PC-9 (cell line): ENCODE measurements at regions not wholly inside any gene's neighbourhood (a gene's known extent, or its start where the extent isn't known, plus 50 kb on each side); places are given as distances from the start of the nearest gene placed in this dataset.
A peak's percentile ranks its signal among the peaks of the same experiment; 100 is the strongest.

Source experiments
- BruUV-seq: library from RNA; stranded (reverse); fragments of 400-500 nt; replicated peaks from 2 replicates; lab custom pipeline; 2021; lab: Mats Ljungman, UMichigan
- CTCF ChIA-PET: fragments of 300-600 bp; sonication (Branson Sonifier 250); formaldehyde crosslinking; loops from one replicate; lab custom pipeline; 2022; ENCODE audit warnings: antibody characterized with exemption; lab: Charles Lee
- POLR2A ChIA-PET: fragments of 300-600 bp; sonication (Branson Sonifier 250); formaldehyde crosslinking; loops from one replicate; lab custom pipeline; 2022; ENCODE audit warnings: antibody characterized with exemption; ENCODE audit not compliant: unreplicated experiment; lab: Charles Lee
- DNase-seq, 2 experiments: peaks; one replicate each; pipeline versions ENCODE4 v3.0.0 to v3.0.0-alpha.2; 2015 to 2022; ENCODE audit warnings: mixed read lengths in 1 of 2
- H2AFZ ChIP-seq: fragments of 200-600 bp; sonication (generic); 2 replicates; pipeline ENCODE4 v1.8.1; 2017; ENCODE audit warnings: antibody characterized with exemption
- H3F3A ChIP-seq: fragments of 200-600 bp; sonication (generic); 2 replicates; pipeline ENCODE4 v1.8.1; 2017; ENCODE audit warnings: antibody characterized with exemption, mild to moderate bottlenecking, low read depth; ENCODE audit not compliant: insufficient read depth
- H3K27ac ChIP-seq: fragments of 200-600 bp; sonication (generic); 2 replicates; pipeline ENCODE4 v1.6.1; 2016; ENCODE audit warnings: mixed run types
- H3K27me3 ChIP-seq: fragments of 200-600 bp; sonication (generic); 2 replicates; pipeline ENCODE4 v1.6.1; 2016; ENCODE audit warnings: low read depth, mixed run types; ENCODE audit not compliant: insufficient read depth
- H3K36me3 ChIP-seq: fragments of 200-600 bp; sonication (generic); 2 replicates; pipeline ENCODE4 v1.6.1; 2016; ENCODE audit warnings: low read depth, mixed run types
- H3K4me1 ChIP-seq: fragments of 200-600 bp; sonication (generic); replicated peaks from 2 replicates; pipeline ENCODE4 v1.6.1; 2016; ENCODE audit warnings: mixed run types; ENCODE audit not compliant: insufficient read depth
- H3K4me2 ChIP-seq: fragments of 200-600 bp; sonication (generic); 2 replicates; pipeline ENCODE4 v1.6.1; 2017; ENCODE audit warnings: mixed run types
- H3K4me3 ChIP-seq: fragments of 200-600 bp; sonication (generic); 2 replicates; pipeline ENCODE4 v1.6.1; 2016; ENCODE audit warnings: mixed run types
- H3K79me2 ChIP-seq: fragments of 200-600 bp; sonication (generic); 2 replicates; pipeline ENCODE4 v1.6.1; 2017; ENCODE audit warnings: low read depth, mixed run types
- H3K9me2 ChIP-seq: fragments of 200-600 bp; sonication (generic); 2 replicates; pipeline ENCODE4 v1.8.1; 2017; ENCODE audit warnings: mild to moderate bottlenecking; ENCODE audit not compliant: insufficient read depth
- H3K9me3 ChIP-seq: fragments of 200-600 bp; sonication (generic); 2 replicates; pipeline ENCODE4 v1.8.1; 2016; ENCODE audit warnings: low read depth; ENCODE audit not compliant: insufficient read depth
- H4K20me1 ChIP-seq: fragments of 200-600 bp; sonication (generic); 2 replicates; pipeline ENCODE4 v1.8.1; 2017; ENCODE audit not compliant: insufficient read depth
- CTCF ChIP-seq: fragments of 200-600 bp; sonication (generic); conservative IDR thresholded peaks from 2 replicates; pipeline ENCODE4 v1.6.1; 2017; ENCODE audit warnings: mixed run types, antibody characterized with exemption, mild to moderate bottlenecking, moderate library complexity
- EZH2 ChIP-seq: fragments of 200-600 bp; sonication (generic); IDR thresholded peaks from 2 replicates; pipeline ENCODE4 v1.8.0; 2017; ENCODE audit warnings: antibody characterized with exemption, low read depth
- intact Hi-C: fragments of 100-400 bp; cut with micrococcal nuclease; formaldehyde crosslinking; loops from one replicate; pipeline ENCODE4 v1.10.0; 2022; ENCODE audit not compliant: unreplicated experiment

GRCh38 chr1:221439747-221440501 is 302.0 kb downstream of the DUSP10 start:
- TF ChIP-seq EZH2: no peak
- TF ChIP-seq CTCF: no peak
- CTCF ChIA-PET: interaction anchor here (1.5 kb wide), 1 partner anchor 176 kb away, joined by 5 read pairs; no protein-coding TSS in a partner anchor
- peaks cover 31% of the 10 kb centered on the region for H3K4me1 ChIP-seq
- intact Hi-C loops: loop anchor here (1.0 to 5.0 kb wide), 8 partner anchors 39 to 1168 kb away; partner anchors contain the start of gene RAB3GAP2
- H3K36me3 ChIP-seq: no peaks in the 10 kb centered on the region
- POLR2A ChIA-PET: interaction anchor here (0.5 to 0.7 kb wide), 2 partner anchors 54 to 884 kb away, joined by 4 to 10 read pairs; no protein-coding TSS in a partner anchor
- BruUV-seq: no TSS peak
- peak overlapping the region; percentile 93 for H3K27ac ChIP-seq
- H3K9me2 ChIP-seq: no peaks in the 10 kb centered on the region
- H3K9me3 ChIP-seq: no peaks in the 10 kb centered on the region
- no peaks in the 10 kb centered on the region for H3K27me3 ChIP-seq
- peaks cover 33% of the 10 kb centered on the region for H3F3A ChIP-seq
- H3K79me2 ChIP-seq: no peaks in the 10 kb centered on the region
- no peak overlapping the region for H2AFZ ChIP-seq
- H3K4me2 ChIP-seq: peak overlapping the region; percentile 64
- DNase-seq: peak; percentile 65 to 98
- no peaks in the 10 kb centered on the region for H4K20me1 ChIP-seq
- peak overlapping the region; percentile 22; the same call in 1 of the 2 replicates for H3K4me3 ChIP-seq

- peaks cover 31% of the 10 kb centered on the region for H3K4me1 ChIP-seq
- peak overlapping the region; percentile 93 for H3K27ac ChIP-seq
- H3K36me3 ChIP-seq: no peaks in the 10 kb centered on the region
- ChIA-PET CTCF (no interaction called here), POLR2A (interaction anchor here (0.5 kb wide), 1 partner anchor 884 kb away, joined by 10 read pairs; no protein-coding TSS in a partner anchor)
- intact Hi-C loops: loop anchor here (1.0 to 2.0 kb wide), 4 partner anchors 38 to 1015 kb away; no protein-coding TSS in a partner anchor
- no peaks in the 10 kb centered on the region for H3K9me3 ChIP-seq
- TSS peak; percentile 59 for BruUV-seq
- no peaks in the 10 kb centered on the region for H3K79me2 ChIP-seq
- peak overlapping the region; percentile 64 for H3K4me2 ChIP-seq
- TF ChIP-seq EZH2 (no peak), CTCF (no peak)
- H3F3A ChIP-seq: peaks cover 33% of the 10 kb centered on the region
- no peak for DNase-seq
- no peaks in the 10 kb centered on the region for H3K9me2 ChIP-seq
- no peak overlapping the region; the same call in 1 of the 2 replicates for H3K4me3 ChIP-seq
- H4K20me1 ChIP-seq: no peaks in the 10 kb centered on the region
- no peak overlapping the region for H2AFZ ChIP-seq
- H3K27me3 ChIP-seq: no peaks in the 10 kb centered on the region
Measured at GRCh38 chr1:221440658-221441057, 301.2 kb downstream of the DUSP10 start.

GRCh38 chr1:221442056-221442455 is 299.8 kb downstream of the DUSP10 start:
- DNase-seq: no peak
- POLR2A ChIA-PET: no interaction called here
- TF ChIP-seq EZH2 (no peak), CTCF (no peak)
- H3K36me3 ChIP-seq: no peaks in the 10 kb centered on the region
- CTCF ChIA-PET: no interaction called here
- no TSS peak for BruUV-seq
- no peak overlapping the region for H3K4me3 ChIP-seq
- H4K20me1 ChIP-seq: no peaks in the 10 kb centered on the region
- no peak overlapping the region for H3K27ac ChIP-seq
- H3F3A ChIP-seq: peaks cover 33% of the 10 kb centered on the region
- H3K27me3 ChIP-seq: no peaks in the 10 kb centered on the region
- H3K4me1 ChIP-seq: peaks cover 31% of the 10 kb centered on the region
- intact Hi-C loops: no loop called here
- no peaks in the 10 kb centered on the region for H3K9me3 ChIP-seq
- no peak overlapping the region for H3K4me2 ChIP-seq
- H2AFZ ChIP-seq: no peak overlapping the region
- no peaks in the 10 kb centered on the region for H3K9me2 ChIP-seq
- no peaks in the 10 kb centered on the region for H3K79me2 ChIP-seq
